ENCODE measurements at regions not wholly inside any gene's neighbourhood (a gene's known extent, or its start where the extent isn't known, plus 50 kb on each side); places are given as distances from the start of the nearest gene placed in this dataset.

DNA sequence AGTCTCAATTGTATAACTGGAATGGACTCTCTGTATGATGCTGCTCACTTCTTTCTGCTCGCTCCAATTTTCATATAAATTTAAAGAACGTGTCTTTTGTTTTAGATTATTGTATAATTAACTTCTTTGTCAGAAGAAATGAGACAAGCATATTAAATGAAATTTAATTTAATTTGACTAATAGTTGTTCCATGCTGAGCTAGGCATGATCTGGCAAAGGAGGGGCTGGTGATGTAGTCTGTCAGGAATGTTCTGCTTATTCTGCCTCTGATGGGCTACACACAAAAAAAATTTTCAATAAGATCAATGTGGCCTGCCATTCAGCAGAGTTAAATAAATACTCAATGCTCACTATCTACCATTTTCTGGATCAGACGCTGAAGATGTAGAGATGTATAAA is 208.4 kb upstream of the CD96 start:
- peaks cover 3% of the 10 kb centered on the region for H3K4me1 ChIP-seq
- no peaks in the 10 kb centered on the region for H3K36me3 ChIP-seq (ENCODE audit: low read depth, missing control alignments)
- DNase-seq: no peak
- no peak overlapping the region for H3K4me3 ChIP-seq
- H3K27me3 ChIP-seq: no peaks in the 10 kb centered on the region
- intact Hi-C loops (cut with DNase I; ENCODE audit: low total_unique reads): no loop called here
- H3K9me3 ChIP-seq: no peaks in the 10 kb centered on the region
- 77 to 84% methylated on average over 3 of the region's 3 CpGs for WGBS, 2 donors
- peak overlapping the region in 1 of 2 donors; percentile 1 for H3K27ac ChIP-seq
- TF ChIP-seq POLR2A (IDR thresholded peaks at IDR 0.05): no peak
- TF ChIP-seq, protein P1, sequence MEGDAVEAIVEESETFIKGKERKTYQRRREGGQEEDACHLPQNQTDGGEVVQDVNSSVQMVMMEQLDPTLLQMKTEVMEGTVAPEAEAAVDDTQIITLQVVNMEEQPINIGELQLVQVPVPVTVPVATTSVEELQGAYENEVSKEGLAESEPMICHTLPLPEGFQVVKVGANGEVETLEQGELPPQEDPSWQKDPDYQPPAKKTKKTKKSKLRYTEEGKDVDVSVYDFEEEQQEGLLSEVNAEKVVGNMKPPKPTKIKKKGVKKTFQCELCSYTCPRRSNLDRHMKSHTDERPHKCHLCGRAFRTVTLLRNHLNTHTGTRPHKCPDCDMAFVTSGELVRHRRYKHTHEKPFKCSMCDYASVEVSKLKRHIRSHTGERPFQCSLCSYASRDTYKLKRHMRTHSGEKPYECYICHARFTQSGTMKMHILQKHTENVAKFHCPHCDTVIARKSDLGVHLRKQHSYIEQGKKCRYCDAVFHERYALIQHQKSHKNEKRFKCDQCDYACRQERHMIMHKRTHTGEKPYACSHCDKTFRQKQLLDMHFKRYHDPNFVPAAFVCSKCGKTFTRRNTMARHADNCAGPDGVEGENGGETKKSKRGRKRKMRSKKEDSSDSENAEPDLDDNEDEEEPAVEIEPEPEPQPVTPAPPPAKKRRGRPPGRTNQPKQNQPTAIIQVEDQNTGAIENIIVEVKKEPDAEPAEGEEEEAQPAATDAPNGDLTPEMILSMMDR (IDR thresholded peaks at IDR 0.05): no peak

- no peak for DNase-seq
- Histone ChIP-seq H3K9me3 (no peaks in the 10 kb centered on the region), H3K4me3 (no peak overlapping the region), H3K36me3 (ENCODE audit: low read depth, missing control alignments) (no peaks in the 10 kb centered on the region), H3K27ac (no peak overlapping the region), H3K4me1 (peaks cover 3% of the 10 kb centered on the region), H3K27me3 (no peaks in the 10 kb centered on the region)
- 85 to 90% methylated on average over 2 of the region's 2 CpGs for WGBS, 2 donors
- intact Hi-C loops (cut with DNase I; ENCODE audit: low total_unique reads): no loop called here
- TF ChIP-seq, protein P1 (IDR thresholded peaks at IDR 0.05): no peak
- TF ChIP-seq POLR2A (IDR thresholded peaks at IDR 0.05): no peak
These were observed 206.3 kb upstream of the CD96 start for GRCh38 chr3:111335512-111336303.

DNA sequence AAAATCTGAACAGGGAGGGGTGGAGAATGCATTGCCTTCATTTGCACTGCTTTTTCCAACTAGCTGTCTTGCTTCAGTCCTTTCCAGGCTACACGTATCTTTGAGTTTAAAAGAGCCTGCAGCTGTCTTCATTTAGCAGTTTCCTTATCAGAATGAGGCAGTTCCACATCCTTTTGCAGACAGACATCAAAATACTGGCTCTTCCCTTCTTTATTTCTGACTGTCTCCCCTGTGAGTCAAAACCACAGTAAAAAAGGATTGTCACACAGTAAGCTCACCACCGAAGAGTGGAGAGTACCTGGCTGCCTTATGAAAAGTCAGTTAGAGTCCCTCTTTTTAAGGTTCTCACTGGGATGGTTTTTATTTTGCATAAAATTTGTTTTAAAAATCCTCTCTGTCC is 205.5 kb upstream of the CD96 start:
- WGBS, 2 donors: 31 to 43% methylated on average over 2 of the region's 2 CpGs
- intact Hi-C loops (cut with DNase I; ENCODE audit: low total_unique reads): no loop called here
- TF ChIP-seq, protein P1 (IDR thresholded peaks at IDR 0.05): no peak
- Histone ChIP-seq H3K4me1 (peaks cover 3% of the 10 kb centered on the region), H3K4me3 (no peak overlapping the region), H3K27ac (no peak overlapping the region), H3K9me3 (no peaks in the 10 kb centered on the region), H3K36me3 (ENCODE audit: low read depth, missing control alignments) (no peaks in the 10 kb centered on the region), H3K27me3 (no peaks in the 10 kb centered on the region)
- DNase-seq: no peak

GRCh38 chr3:111338059-111338698 is 203.8 kb upstream of the CD96 start:
- intact Hi-C loops (cut with DNase I; ENCODE audit: low total_unique reads): no loop called here
- TF ChIP-seq POLR2A (IDR thresholded peaks at IDR 0.05): no peak
- TF ChIP-seq, protein P1 (IDR thresholded peaks at IDR 0.05): peak in 2 of 3 experiments; percentile 43 to 60
- Histone ChIP-seq H3K27me3 (no peaks in the 10 kb centered on the region), H3K4me1 (peaks cover 3% of the 10 kb centered on the region), H3K27ac (no peak overlapping the region), H3K4me3 (no peak overlapping the region), H3K36me3 (ENCODE audit: low read depth, missing control alignments) (no peaks in the 10 kb centered on the region), H3K9me3 (no peaks in the 10 kb centered on the region)
- WGBS, 2 donors: 75 to 80% methylated on average over 4 of the region's 4 CpGs
- peak; percentile 86 for DNase-seq

All from testis (tissue), 2 donors.